22Rv1 (cell line): ENCODE measurements at regions not wholly inside any gene's neighbourhood (a gene's known extent, or its start where the extent isn't known, plus 50 kb on each side); places are given as distances from the start of the nearest gene placed in this dataset.

ENCODE experiments used
- CTCF ChIP-seq: fragments of 450-650 bp; IDR thresholded peaks from 2 replicates; pipeline ENCODE4 v1.5.1; 2017; ENCODE audit warnings: mild to moderate bottlenecking
- ZFX ChIP-seq: fragments of 450-650 bp; IDR thresholded peaks from 2 replicates; pipeline ENCODE4 v1.6.1; 2017; ENCODE audit warnings: antibody characterized with exemption, borderline replicate concordance

- TF ChIP-seq CTCF (no peak), ZFX (no peak)
Measured at GRCh38 chr11:38460429-38460828, 1862.4 kb upstream of the RAG2 start.
